GM19324 (cell line): ENCODE measurements at regions not wholly inside any gene's neighbourhood (a gene's known extent, or its start where the extent isn't known, plus 50 kb on each side); places are given as distances from the start of the nearest gene placed in this dataset.
A peak's percentile ranks its signal among the peaks of the same experiment; 100 is the strongest.

Experiments
- ATAC-seq: cut with Tn5 transposase; IDR thresholded peaks from one replicate; pipeline ENCODE4 v1.9.1; 2021; ENCODE audit warnings: mild to moderate bottlenecking, moderate library complexity; ENCODE audit not compliant: unreplicated experiment, low FRiP score

- no peak for ATAC-seq
Measured at GRCh38 chr11:111194860-111195568, 50.5 kb upstream of the POU2AF2 start.

DNA sequence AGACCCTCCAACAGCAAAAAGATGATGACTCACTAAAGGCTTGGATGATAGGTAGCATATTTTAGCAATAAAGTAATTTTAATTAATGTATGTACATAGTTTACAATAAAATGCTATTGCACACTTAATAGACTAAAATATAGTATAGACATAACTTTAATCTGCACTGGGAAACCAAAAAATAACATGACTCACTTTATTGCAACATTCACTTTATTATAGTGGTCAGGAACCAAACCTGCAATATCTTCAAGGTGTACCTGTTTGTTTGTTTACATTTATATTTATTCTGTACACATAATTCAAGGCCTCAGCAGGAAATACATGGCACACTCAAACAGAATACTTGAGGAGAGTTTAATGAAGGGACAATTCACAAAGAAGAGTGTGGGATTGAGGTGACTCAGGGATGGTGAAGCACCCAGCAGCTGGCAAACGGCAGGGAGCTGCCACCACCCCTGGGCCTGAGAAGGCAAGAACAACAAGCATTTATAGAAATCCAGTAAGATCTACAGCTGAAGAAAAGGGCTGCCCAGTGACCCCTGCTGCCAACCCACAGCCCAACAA is 51.5 kb upstream of the POU2AF2 start:
- ATAC-seq, result no peak

DNA sequence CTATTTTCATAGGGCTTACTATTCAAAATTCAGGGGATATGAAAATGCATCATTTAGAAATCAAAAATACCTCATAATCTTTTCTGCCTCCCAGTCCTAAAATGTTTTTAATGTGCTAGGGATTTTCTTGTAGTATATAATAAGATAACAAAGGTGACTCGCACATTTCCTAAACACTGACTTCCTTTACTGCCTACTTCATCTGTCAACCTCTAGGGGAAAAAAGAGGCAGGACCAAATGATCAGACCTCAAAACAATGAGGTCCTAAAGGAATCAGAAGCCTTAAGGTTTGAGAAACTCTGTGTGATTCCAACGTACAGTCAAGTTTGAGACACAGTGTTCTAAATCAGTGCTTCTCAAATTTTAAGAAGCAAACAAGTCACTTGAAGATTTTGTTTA is 56.1 kb upstream of the POU2AF2 start:
- ATAC-seq, result no peak

GRCh38 chr11:111186308-111186915 is 59.1 kb upstream of the POU2AF2 start:
- ATAC-seq, result no peak

DNA sequence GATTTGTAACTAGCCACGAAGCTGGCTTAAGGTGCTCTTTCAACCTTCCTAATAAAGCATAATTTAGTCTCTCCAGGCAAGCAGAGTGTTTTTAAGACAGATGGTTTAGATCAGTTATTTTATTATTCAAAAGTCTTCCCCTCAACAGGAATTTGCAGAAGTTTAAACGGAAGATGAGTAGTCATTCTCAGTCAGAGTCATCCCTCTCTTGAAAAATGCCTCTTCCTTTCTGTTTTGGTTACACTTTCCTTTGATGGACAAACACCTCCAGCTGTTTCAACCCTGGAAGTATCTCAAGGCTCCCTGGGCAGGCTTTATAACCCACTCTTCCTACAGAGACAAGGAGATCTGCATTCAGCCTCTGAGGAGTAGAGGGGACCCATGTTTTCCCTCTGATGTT is 60.3 kb upstream of the POU2AF2 start:
- no peak for ATAC-seq

- no peak for ATAC-seq
Measured at GRCh38 chr11:111183706-111184105, 61.8 kb upstream of the POU2AF2 start.

DNA sequence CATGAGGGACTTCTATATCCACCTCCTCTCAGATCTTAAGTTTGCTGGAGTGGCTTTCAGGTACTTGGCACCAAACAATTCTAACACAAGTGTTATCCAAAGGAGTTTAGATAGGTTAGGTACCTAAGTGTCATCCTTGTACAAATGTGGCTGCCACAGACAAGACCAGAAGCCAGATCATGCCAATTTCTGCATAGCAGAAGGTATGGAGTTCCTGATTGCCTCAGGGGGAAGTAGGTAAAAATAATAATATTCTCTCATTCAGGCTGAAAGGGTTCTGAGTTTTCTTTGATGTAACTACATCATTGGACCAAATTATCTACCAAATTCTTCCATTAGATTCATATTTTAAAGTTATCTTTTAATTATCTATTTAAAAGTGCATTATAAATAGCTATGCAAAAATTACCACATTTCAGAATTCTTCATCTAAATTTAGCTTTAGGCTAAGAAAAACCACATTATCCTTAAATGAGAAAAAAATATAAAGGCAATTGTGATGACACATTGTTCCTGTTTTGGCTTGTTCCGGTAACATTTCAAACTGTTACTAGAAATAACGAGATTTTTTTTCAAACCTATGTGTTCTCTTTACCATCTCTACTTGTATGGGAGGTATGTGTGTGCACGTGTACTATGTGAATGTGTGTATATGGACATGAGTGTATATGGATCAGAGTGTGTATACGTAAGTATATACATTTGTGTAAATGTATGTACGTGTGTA is 66.2 kb upstream of the POU2AF2 start:
- no peak for ATAC-seq

GRCh38 chr11:111177037-111177871 is 68.3 kb upstream of the POU2AF2 start:
- ATAC-seq, result peak; percentile 60

GRCh38 chr11:111176603-111177002 is 68.9 kb upstream of the POU2AF2 start:
- ATAC-seq, result peak; percentile 58

GRCh38 chr11:111173221-111173620 is 72.3 kb upstream of the POU2AF2 start:
- no peak for ATAC-seq

- no peak for ATAC-seq
Measured at GRCh38 chr11:111172321-111172862, 73.1 kb upstream of the POU2AF2 start.

- ATAC-seq, result no peak
Measured at GRCh38 chr11:111170761-111171379, 74.7 kb upstream of the POU2AF2 start.

DNA sequence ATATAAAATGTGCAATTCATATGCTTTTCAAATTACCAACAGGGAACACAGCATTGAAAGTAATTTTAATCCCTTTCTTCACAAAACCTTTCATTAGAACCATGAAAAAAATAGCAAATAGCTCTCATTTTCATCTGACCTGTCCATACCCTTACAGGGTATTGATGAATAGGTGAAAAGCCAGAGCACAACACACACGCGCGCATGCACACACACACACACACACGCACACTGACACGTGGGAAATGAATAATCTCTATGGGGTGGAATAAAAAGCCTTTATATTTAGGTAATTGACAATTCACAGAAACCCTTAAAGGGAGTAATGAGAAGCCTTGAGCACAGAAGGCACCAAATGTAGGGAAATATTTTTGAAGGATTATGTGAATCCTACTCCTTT is 76.2 kb upstream of the POU2AF2 start:
- no peak for ATAC-seq

- no peak for ATAC-seq
Measured at GRCh38 chr11:111168871-111169270, 76.7 kb upstream of the POU2AF2 start.

DNA sequence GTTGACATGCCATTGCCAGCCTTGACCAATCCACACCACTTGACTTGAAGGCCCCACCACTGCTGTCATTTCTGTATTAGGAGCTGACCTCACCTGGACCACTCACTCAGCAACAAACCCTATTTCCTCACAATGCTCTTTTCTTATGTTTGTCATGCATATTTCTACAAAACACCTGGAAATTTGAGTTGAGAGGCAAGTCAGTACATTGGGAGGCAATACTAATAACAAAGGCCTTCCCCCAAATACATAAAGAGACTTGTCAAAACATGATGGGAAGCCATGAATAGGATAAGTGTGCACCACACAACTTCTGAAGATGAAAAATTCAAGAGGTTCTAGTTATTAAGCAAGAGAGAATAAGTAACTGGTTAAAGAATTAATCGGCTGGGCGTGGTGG is 77.9 kb upstream of the POU2AF2 start:
- ATAC-seq, result no peak

- ATAC-seq, result no peak
Measured at GRCh38 chr11:111166598-111166997, 78.9 kb upstream of the POU2AF2 start.

DNA sequence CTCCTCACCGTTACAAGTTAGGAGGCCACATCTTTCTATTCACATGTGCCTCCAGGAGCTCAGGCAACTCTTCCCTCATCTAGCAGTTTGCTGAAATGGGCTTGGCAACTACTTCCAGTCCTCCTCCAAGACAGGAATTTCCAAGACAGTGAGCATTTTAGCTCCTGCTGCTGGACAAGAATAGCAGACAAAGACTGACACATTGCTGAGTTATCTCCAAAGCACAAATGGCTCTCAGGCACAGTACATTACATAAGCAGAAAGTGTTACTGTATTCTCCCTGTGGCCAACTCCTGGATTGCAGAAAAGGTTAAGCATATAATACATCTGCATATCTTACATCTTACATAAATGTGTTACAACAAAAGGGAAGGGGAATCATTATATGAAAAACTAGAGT is 83.2 kb upstream of the POU2AF2 start:
- ATAC-seq, result no peak

DNA sequence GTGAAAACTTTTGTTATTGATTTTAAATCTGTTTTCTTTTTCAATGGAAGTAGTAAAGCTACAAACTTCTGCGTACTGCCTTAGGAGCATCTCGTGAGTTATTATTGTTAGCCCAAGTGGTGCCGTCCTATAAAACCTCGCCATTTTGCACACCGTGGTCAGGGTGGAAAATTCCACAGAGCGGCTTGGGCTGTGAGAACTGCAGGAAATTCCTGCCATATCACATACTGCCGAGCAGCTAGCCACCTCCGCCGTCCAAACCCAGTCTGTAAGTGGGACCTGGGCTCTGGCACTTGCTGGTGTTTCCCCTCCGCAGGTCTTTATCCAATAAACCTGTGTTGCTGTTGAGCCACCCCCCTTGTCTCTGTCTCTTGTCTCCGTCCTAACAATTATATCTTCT is 88.0 kb upstream of the POU2AF2 start:
- no peak for ATAC-seq

DNA sequence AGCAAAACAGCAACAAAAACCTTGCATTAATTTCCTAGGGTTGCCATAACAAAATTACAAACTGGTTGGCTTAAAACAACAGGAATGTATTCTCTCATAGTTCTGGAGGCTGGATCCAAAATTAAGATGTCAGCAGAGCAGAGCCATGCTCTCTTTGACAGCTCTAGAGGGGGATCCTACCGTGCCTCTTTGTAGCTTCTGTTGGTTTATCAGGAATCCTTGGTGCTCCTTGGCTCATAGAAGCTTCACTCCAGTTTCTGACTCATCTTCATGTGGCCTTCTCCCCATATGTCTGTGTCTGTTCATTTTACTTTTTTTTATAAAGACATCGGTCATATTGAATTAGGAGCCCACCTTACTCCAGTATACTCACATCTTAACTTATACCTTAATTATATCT is 90.5 kb upstream of the POU2AF2 start:
- no peak for ATAC-seq

- ATAC-seq, result no peak
Measured at GRCh38 chr11:111153194-111153593, 92.3 kb upstream of the POU2AF2 start.
